ENCODE measurements at regions not wholly inside any gene's neighbourhood (a gene's known extent, or its start where the extent isn't known, plus 50 kb on each side); places are given as distances from the start of the nearest gene placed in this dataset.

GRCh38 chr14:96671218-96671617 lies 126.0 kb upstream of the VRK1 start:
- Histone ChIP-seq H2AFZ (ENCODE audit: low read length) (no peak overlapping the region), H3K4me3 (ENCODE audit: low read length) (no peak overlapping the region), H3K4me1 (ENCODE audit: insufficient read depth, low read length) (peaks cover 4% of the 10 kb centered on the region; the same call in 1 of the 2 replicates), H3K27ac (ENCODE audit: low read length) (no peak overlapping the region), H3K27me3 (ENCODE audit: low read length) (peaks cover 54% of the 10 kb centered on the region), H3K4me2 (ENCODE audit: low read length) (no peak overlapping the region), H4K20me1 (ENCODE audit: low read length) (no peaks in the 10 kb centered on the region), H3K9ac (ENCODE audit: low read length) (no peak overlapping the region), H3F3A (ENCODE audit: low read length, unreplicated experiment) (no peaks in the 10 kb centered on the region), H3K9me3 (ENCODE audit: low read length) (no peaks in the 10 kb centered on the region), H3K79me2 (ENCODE audit: low read length) (no peaks in the 10 kb centered on the region), H3K9me2 (replicated peaks; ENCODE audit: low read length) (no peaks in the 10 kb centered on the region), H3K36me3 (ENCODE audit: low read depth, low read length) (no peaks in the 10 kb centered on the region)
- ChIA-PET POLR2A (ENCODE audit: unreplicated experiment) (no interaction called here), CTCF (no interaction called here)
- no peak for DNase-seq
- intact Hi-C loops (cut with micrococcal nuclease), result no loop called here
- ATAC-seq, result no peak
- no TSS peak for BruUV-seq (replicated peaks)
- TF ChIP-seq EZH2phosphoT487 (IDR thresholded peaks at IDR 0.05; ENCODE audit: borderline replicate concordance, low read length), result no peak
- TF ChIP-seq CTCF (conservative IDR thresholded peaks at IDR 0.05; ENCODE audit: low read depth, low read length), result no peak
- no peak for TF ChIP-seq EZH2 (IDR thresholded peaks at IDR 0.05; ENCODE audit: low read length, unreplicated experiment)

DNA sequence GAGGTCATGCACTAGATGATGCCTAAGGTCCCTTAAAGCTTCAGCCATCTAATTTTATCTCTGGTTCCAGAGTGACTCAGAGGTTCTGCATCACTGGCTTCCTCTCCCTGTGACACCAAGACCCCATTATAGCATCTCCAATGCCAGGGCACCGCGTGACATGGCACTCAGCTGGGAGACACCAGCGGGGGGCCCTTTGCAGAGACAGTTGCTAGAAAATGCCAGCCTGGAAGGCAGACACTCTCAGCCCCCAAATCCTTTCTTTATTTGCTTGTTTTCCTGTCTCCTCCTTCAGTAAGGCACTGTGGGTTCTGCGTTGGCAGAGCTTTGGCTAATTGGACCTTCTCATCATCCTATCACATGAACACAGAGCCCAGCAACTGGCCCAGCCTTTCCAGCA lies 123.5 kb upstream of the VRK1 start:
- no TSS peak for BruUV-seq (replicated peaks)
- Histone ChIP-seq H3K9me3 (ENCODE audit: low read length) (no peaks in the 10 kb centered on the region), H3K9ac (ENCODE audit: low read length) (no peak overlapping the region), H3K9me2 (replicated peaks; ENCODE audit: low read length) (no peaks in the 10 kb centered on the region), H3K4me1 (ENCODE audit: insufficient read depth, low read length) (peaks cover 9% of the 10 kb centered on the region), H3K4me3 (ENCODE audit: low read length) (no peak overlapping the region), H3K36me3 (ENCODE audit: low read depth, low read length) (no peaks in the 10 kb centered on the region), H3K27me3 (ENCODE audit: low read length) (peaks cover 29% of the 10 kb centered on the region), H3K27ac (ENCODE audit: low read length) (no peak overlapping the region), H3F3A (ENCODE audit: low read length, unreplicated experiment) (no peaks in the 10 kb centered on the region), H2AFZ (ENCODE audit: low read length) (no peak overlapping the region), H3K79me2 (ENCODE audit: low read length) (no peaks in the 10 kb centered on the region), H3K4me2 (ENCODE audit: low read length) (no peak overlapping the region), H4K20me1 (ENCODE audit: low read length) (no peaks in the 10 kb centered on the region)
- intact Hi-C loops (cut with micrococcal nuclease), result no loop called here
- POLR2A ChIA-PET (ENCODE audit: unreplicated experiment), result no interaction called here
- TF ChIP-seq EZH2 (IDR thresholded peaks at IDR 0.05; ENCODE audit: low read length, unreplicated experiment), result no peak
- no peak for TF ChIP-seq EZH2phosphoT487 (IDR thresholded peaks at IDR 0.05; ENCODE audit: borderline replicate concordance, low read length)
- TF ChIP-seq CTCF (conservative IDR thresholded peaks at IDR 0.05; ENCODE audit: low read depth, low read length), result no peak
- DNase-seq, result no peak
- ATAC-seq, result no peak
- CTCF ChIA-PET, result no interaction called here

- Histone ChIP-seq H3K36me3 (ENCODE audit: low read depth, low read length) (no peaks in the 10 kb centered on the region), H3K9ac (ENCODE audit: low read length) (no peak overlapping the region), H3K27ac (ENCODE audit: low read length) (no peak overlapping the region), H3K4me1 (ENCODE audit: insufficient read depth, low read length) (peaks cover 9% of the 10 kb centered on the region), H3K27me3 (ENCODE audit: low read length) (peaks cover 25% of the 10 kb centered on the region), H4K20me1 (ENCODE audit: low read length) (no peaks in the 10 kb centered on the region), H2AFZ (ENCODE audit: low read length) (no peak overlapping the region), H3F3A (ENCODE audit: low read length, unreplicated experiment) (no peaks in the 10 kb centered on the region), H3K4me3 (ENCODE audit: low read length) (no peak overlapping the region), H3K4me2 (ENCODE audit: low read length) (no peak overlapping the region), H3K9me3 (ENCODE audit: low read length) (no peaks in the 10 kb centered on the region), H3K79me2 (ENCODE audit: low read length) (no peaks in the 10 kb centered on the region), H3K9me2 (replicated peaks; ENCODE audit: low read length) (no peaks in the 10 kb centered on the region)
- no TSS peak for BruUV-seq (replicated peaks)
- ChIA-PET CTCF (no interaction called here), POLR2A (ENCODE audit: unreplicated experiment) (no interaction called here)
- TF ChIP-seq CTCF (conservative IDR thresholded peaks at IDR 0.05; ENCODE audit: low read depth, low read length) (no peak), EZH2phosphoT487 (IDR thresholded peaks at IDR 0.05; ENCODE audit: borderline replicate concordance, low read length) (no peak), EZH2 (IDR thresholded peaks at IDR 0.05; ENCODE audit: low read length, unreplicated experiment) (no peak)
- intact Hi-C loops (cut with micrococcal nuclease), result no loop called here
- DNase-seq, result no peak
- no peak for ATAC-seq
Measured at GRCh38 chr14:96674121-96674520, 123.1 kb upstream of the VRK1 start.

All from PC-3 (cell line).